Endodermal cell (in vitro differentiated cells): ENCODE measurements at regions not wholly inside any gene's neighbourhood (a gene's known extent, or its start where the extent isn't known, plus 50 kb on each side); places are given as distances from the start of the nearest gene placed in this dataset.

Experiments used
- DNase-seq: peaks from one replicate; pipeline ENCODE4 v3.0.0-alpha.2; 2017
- H3K27ac ChIP-seq: 2 replicates; pipeline ENCODE4 v1.5.1; 2013; ENCODE audit warnings: mild to moderate bottlenecking, low read depth, low read length, moderate library complexity
- H3K27me3 ChIP-seq: 2 replicates; pipeline ENCODE4 v1.6.1; 2013; ENCODE audit warnings: mild to moderate bottlenecking, low read length, moderate library complexity; ENCODE audit not compliant: insufficient read depth, control insufficient read depth, poor library complexity, severe bottlenecking
- H3K36me3 ChIP-seq: 2 replicates; pipeline ENCODE4 v1.7.0; 2013; ENCODE audit warnings: mild to moderate bottlenecking, low read length, moderate library complexity; ENCODE audit not compliant: control insufficient read depth, insufficient read depth
- H3K4me1 ChIP-seq: one replicate; pipeline ENCODE4 v1.7.0; 2013; ENCODE audit warnings: low read length; ENCODE audit not compliant: control insufficient read depth, insufficient read depth
- H3K4me3 ChIP-seq: 2 replicates; pipeline ENCODE4 v1.5.1; 2013; ENCODE audit warnings: mild to moderate bottlenecking, low read length, moderate library complexity
- H3K9ac ChIP-seq: 2 replicates; pipeline ENCODE4 v1.6.1; 2013; ENCODE audit warnings: mild to moderate bottlenecking, low read length, moderate library complexity; ENCODE audit not compliant: poor library complexity, severe bottlenecking; ENCODE audit errors: extremely low read depth
- H3K9me3 ChIP-seq: 2 replicates; pipeline ENCODE4 v1.6.1; 2013; ENCODE audit warnings: mild to moderate bottlenecking, low read length, moderate library complexity; ENCODE audit not compliant: control insufficient read depth
- H3K27ac Mint-ChIP-seq: 2 replicates; pipeline ENCODE4 v1.8.0; 2020; ENCODE audit warnings: mixed read lengths
- H3K27me3 Mint-ChIP-seq: 2 replicates; pipeline ENCODE4 v1.8.0; 2021; ENCODE audit warnings: mild to moderate bottlenecking, mixed read lengths; ENCODE audit not compliant: insufficient read depth
- H3K36me3 Mint-ChIP-seq: 2 replicates; pipeline ENCODE4 v1.8.0; 2020; ENCODE audit warnings: low read depth, mixed read lengths
- H3K4me1 Mint-ChIP-seq: 2 replicates; pipeline ENCODE4 v1.8.0; 2020; ENCODE audit warnings: mixed read lengths
- H3K4me3 Mint-ChIP-seq: 2 replicates; pipeline ENCODE4 v1.8.0; 2020; ENCODE audit warnings: mild to moderate bottlenecking, moderate library complexity, mixed read lengths
- H3K9me3 Mint-ChIP-seq: 2 replicates; pipeline ENCODE4 v1.8.0; 2020; ENCODE audit warnings: mild to moderate bottlenecking, mixed read lengths
- CTCF ChIP-seq: fragments of 200-600 bp; sonication (generic); conservative IDR thresholded peaks from 2 replicates; pipeline ENCODE4 v1.5.0; 2021; ENCODE audit warnings: antibody characterized with exemption, mild to moderate bottlenecking
- WGBS, 2 experiments: methylation state at CpG; one replicate each; pipeline versions ENCODE4 v1.1.5 to v1.1.7; 2013; ENCODE audit warnings: missing lambda C conversion rate in 2 of 2, mixed read lengths in 1 of 2; ENCODE audit not compliant: insufficient coverage in 1 of 2, insufficient read length in 1 of 2; 5-methylcytosine and 5-hydroxymethylcytosine counted together

- Histone ChIP-seq H3K27ac (no peak overlapping the region), H3K27me3 (no peaks in the 10 kb centered on the region), H3K36me3 (no peaks in the 10 kb centered on the region), H3K4me1 (no peaks in the 10 kb centered on the region), H3K9ac (no peak overlapping the region), H3K4me3 (no peak overlapping the region), H3K9me3 (peaks cover 17% of the 10 kb centered on the region)
- Mint-ChIP-seq H3K27me3 (no peaks in the 10 kb centered on the region), H3K9me3 (peaks cover 11% of the 10 kb centered on the region), H3K4me3 (no peak overlapping the region), H3K4me1 (no peaks in the 10 kb centered on the region), H3K27ac (no peak overlapping the region), H3K36me3 (no peaks in the 10 kb centered on the region)
- no peak for DNase-seq
- no peak for TF ChIP-seq CTCF
- WGBS, 2 experiments, result 91 to 100% methylated on average over 1 of the region's 1 CpG
These were observed 527.4 kb downstream of the CSNK1G3 start for GRCh38 chr5:124039410-124039809.

GRCh38 chr5:124036786-124037185 is 524.8 kb downstream of the CSNK1G3 start:
- Histone ChIP-seq H3K9me3 (peaks cover 4% of the 10 kb centered on the region), H3K4me1 (no peaks in the 10 kb centered on the region), H3K9ac (no peak overlapping the region), H3K27me3 (no peaks in the 10 kb centered on the region), H3K36me3 (no peaks in the 10 kb centered on the region), H3K27ac (no peak overlapping the region), H3K4me3 (no peak overlapping the region)
- no peak for TF ChIP-seq CTCF
- H3K4me3 Mint-ChIP-seq, result no peak overlapping the region
- H3K36me3 Mint-ChIP-seq, result no peaks in the 10 kb centered on the region
- DNase-seq, result no peak
- peaks cover 3% of the 10 kb centered on the region for H3K9me3 Mint-ChIP-seq
- no peaks in the 10 kb centered on the region for H3K4me1 Mint-ChIP-seq
- H3K27ac Mint-ChIP-seq, result no peak overlapping the region
- H3K27me3 Mint-ChIP-seq, result no peaks in the 10 kb centered on the region

- Mint-ChIP-seq H3K4me1 (no peaks in the 10 kb centered on the region), H3K27ac (no peak overlapping the region), H3K36me3 (no peaks in the 10 kb centered on the region), H3K4me3 (no peak overlapping the region), H3K9me3 (no peaks in the 10 kb centered on the region), H3K27me3 (no peaks in the 10 kb centered on the region)
- TF ChIP-seq CTCF, result no peak
- no peaks in the 10 kb centered on the region for H3K36me3 ChIP-seq
- H3K9ac ChIP-seq, result no peak overlapping the region
- H3K27me3 ChIP-seq, result no peaks in the 10 kb centered on the region
- WGBS, 2 experiments, result 88 to 93% methylated on average over 4 to 6 of the region's 6 CpGs
- no peak overlapping the region for H3K27ac ChIP-seq
- H3K4me3 ChIP-seq, result no peak overlapping the region
- H3K9me3 ChIP-seq, result no peaks in the 10 kb centered on the region
- H3K4me1 ChIP-seq, result no peaks in the 10 kb centered on the region
- DNase-seq, result no peak
These were observed 523.0 kb downstream of the CSNK1G3 start for GRCh38 chr5:124034963-124035362.
